ENCODE measurements at regions not wholly inside any gene's neighbourhood (a gene's known extent, or its start where the extent isn't known, plus 50 kb on each side); places are given as distances from the start of the nearest gene placed in this dataset.

DNA sequence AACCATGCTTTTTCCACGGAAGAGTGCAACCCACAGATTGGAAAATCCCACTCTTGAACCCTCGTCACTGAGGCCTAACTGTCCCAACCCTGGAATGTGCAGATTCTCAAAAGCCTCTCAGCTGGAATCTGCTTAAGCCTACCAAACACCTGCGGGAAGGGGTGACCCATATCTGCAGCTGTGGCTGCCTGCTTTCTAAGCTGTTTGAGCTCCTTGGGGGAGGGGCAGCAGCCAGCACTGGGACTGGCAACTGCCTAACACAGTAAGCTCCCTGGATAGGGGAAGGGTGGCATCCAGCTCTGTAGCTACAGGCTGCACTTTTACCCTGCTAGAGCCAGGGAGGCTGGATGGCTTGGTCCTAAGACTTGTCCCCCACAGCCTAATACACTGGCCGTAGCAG is 579.6 kb downstream of the COL12A1 start (continued):
- TF ChIP-seq, protein P1, sequence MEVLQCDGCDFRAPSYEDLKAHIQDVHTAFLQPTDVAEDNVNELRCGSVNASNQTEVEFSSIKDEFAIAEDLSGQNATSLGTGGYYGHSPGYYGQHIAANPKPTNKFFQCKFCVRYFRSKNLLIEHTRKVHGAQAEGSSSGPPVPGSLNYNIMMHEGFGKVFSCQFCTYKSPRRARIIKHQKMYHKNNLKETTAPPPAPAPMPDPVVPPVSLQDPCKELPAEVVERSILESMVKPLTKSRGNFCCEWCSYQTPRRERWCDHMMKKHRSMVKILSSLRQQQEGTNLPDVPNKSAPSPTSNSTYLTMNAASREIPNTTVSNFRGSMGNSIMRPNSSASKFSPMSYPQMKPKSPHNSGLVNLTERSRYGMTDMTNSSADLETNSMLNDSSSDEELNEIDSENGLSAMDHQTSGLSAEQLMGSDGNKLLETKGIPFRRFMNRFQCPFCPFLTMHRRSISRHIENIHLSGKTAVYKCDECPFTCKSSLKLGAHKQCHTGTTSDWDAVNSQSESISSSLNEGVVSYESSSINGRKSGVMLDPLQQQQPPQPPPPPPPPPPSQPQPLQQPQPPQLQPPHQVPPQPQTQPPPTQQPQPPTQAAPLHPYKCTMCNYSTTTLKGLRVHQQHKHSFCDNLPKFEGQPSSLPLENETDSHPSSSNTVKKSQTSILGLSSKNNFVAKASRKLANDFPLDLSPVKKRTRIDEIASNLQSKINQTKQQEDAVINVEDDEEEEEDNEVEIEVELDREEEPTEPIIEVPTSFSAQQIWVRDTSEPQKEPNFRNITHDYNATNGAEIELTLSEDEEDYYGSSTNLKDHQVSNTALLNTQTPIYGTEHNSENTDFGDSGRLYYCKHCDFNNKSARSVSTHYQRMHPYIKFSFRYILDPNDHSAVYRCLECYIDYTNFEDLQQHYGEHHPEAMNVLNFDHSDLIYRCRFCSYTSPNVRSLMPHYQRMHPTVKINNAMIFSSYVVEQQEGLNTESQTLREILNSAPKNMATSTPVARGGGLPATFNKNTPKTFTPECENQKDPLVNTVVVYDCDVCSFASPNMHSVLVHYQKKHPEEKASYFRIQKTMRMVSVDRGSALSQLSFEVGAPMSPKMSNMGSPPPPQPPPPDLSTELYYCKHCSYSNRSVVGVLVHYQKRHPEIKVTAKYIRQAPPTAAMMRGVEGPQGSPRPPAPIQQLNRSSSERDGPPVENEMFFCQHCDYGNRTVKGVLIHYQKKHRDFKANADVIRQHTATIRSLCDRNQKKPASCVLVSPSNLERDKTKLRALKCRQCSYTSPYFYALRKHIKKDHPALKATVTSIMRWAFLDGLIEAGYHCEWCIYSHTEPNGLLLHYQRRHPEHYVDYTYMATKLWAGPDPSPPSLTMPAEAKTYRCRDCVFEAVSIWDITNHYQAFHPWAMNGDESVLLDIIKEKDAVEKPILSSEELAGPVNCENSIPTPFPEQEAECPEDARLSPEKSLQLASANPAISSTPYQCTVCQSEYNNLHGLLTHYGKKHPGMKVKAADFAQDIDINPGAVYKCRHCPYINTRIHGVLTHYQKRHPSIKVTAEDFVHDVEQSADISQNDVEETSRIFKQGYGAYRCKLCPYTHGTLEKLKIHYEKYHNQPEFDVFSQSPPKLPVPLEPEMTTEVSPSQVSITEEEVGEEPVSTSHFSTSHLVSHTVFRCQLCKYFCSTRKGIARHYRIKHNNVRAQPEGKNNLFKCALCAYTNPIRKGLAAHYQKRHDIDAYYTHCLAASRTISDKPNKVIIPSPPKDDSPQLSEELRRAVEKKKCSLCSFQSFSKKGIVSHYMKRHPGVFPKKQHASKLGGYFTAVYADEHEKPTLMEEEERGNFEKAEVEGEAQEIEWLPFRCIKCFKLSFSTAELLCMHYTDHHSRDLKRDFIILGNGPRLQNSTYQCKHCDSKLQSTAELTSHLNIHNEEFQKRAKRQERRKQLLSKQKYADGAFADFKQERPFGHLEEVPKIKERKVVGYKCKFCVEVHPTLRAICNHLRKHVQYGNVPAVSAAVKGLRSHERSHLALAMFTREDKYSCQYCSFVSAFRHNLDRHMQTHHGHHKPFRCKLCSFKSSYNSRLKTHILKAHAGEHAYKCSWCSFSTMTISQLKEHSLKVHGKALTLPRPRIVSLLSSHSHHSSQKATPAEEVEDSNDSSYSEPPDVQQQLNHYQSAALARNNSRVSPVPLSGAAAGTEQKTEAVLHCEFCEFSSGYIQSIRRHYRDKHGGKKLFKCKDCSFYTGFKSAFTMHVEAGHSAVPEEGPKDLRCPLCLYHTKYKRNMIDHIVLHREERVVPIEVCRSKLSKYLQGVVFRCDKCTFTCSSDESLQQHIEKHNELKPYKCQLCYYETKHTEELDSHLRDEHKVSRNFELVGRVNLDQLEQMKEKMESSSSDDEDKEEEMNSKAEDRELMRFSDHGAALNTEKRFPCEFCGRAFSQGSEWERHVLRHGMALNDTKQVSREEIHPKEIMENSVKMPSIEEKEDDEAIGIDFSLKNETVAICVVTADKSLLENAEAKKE (CRISPR knock-in tag; IDR thresholded peaks at IDR 0.05), result no peak
- TF ChIP-seq, protein P2, sequence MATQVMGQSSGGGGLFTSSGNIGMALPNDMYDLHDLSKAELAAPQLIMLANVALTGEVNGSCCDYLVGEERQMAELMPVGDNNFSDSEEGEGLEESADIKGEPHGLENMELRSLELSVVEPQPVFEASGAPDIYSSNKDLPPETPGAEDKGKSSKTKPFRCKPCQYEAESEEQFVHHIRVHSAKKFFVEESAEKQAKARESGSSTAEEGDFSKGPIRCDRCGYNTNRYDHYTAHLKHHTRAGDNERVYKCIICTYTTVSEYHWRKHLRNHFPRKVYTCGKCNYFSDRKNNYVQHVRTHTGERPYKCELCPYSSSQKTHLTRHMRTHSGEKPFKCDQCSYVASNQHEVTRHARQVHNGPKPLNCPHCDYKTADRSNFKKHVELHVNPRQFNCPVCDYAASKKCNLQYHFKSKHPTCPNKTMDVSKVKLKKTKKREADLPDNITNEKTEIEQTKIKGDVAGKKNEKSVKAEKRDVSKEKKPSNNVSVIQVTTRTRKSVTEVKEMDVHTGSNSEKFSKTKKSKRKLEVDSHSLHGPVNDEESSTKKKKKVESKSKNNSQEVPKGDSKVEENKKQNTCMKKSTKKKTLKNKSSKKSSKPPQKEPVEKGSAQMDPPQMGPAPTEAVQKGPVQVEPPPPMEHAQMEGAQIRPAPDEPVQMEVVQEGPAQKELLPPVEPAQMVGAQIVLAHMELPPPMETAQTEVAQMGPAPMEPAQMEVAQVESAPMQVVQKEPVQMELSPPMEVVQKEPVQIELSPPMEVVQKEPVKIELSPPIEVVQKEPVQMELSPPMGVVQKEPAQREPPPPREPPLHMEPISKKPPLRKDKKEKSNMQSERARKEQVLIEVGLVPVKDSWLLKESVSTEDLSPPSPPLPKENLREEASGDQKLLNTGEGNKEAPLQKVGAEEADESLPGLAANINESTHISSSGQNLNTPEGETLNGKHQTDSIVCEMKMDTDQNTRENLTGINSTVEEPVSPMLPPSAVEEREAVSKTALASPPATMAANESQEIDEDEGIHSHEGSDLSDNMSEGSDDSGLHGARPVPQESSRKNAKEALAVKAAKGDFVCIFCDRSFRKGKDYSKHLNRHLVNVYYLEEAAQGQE (IDR thresholded peaks at IDR 0.05; ENCODE audit: unreplicated experiment), result no peak
- TF ChIP-seq, protein P3, sequence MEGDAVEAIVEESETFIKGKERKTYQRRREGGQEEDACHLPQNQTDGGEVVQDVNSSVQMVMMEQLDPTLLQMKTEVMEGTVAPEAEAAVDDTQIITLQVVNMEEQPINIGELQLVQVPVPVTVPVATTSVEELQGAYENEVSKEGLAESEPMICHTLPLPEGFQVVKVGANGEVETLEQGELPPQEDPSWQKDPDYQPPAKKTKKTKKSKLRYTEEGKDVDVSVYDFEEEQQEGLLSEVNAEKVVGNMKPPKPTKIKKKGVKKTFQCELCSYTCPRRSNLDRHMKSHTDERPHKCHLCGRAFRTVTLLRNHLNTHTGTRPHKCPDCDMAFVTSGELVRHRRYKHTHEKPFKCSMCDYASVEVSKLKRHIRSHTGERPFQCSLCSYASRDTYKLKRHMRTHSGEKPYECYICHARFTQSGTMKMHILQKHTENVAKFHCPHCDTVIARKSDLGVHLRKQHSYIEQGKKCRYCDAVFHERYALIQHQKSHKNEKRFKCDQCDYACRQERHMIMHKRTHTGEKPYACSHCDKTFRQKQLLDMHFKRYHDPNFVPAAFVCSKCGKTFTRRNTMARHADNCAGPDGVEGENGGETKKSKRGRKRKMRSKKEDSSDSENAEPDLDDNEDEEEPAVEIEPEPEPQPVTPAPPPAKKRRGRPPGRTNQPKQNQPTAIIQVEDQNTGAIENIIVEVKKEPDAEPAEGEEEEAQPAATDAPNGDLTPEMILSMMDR (conservative IDR thresholded peaks at IDR 0.05; ENCODE audit: low read depth in 2 of 2), result no peak
- TF ChIP-seq EZH2phosphoT487 (IDR thresholded peaks at IDR 0.05; ENCODE audit: unreplicated experiment), result no peak
- no peak for TF ChIP-seq POLR2AphosphoS5 (IDR thresholded peaks at IDR 0.05; ENCODE audit: low read depth)
- TF ChIP-seq, protein P4, sequence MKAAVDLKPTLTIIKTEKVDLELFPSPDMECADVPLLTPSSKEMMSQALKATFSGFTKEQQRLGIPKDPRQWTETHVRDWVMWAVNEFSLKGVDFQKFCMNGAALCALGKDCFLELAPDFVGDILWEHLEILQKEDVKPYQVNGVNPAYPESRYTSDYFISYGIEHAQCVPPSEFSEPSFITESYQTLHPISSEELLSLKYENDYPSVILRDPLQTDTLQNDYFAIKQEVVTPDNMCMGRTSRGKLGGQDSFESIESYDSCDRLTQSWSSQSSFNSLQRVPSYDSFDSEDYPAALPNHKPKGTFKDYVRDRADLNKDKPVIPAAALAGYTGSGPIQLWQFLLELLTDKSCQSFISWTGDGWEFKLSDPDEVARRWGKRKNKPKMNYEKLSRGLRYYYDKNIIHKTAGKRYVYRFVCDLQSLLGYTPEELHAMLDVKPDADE (IDR thresholded peaks at IDR 0.05), result no peak
- no peak for TF ChIP-seq STAT1 (IDR thresholded peaks at IDR 0.05; ENCODE audit: unreplicated experiment)
- TF ChIP-seq ZNF331 (CRISPR knock-in tag; IDR thresholded peaks at IDR 0.05; ENCODE audit: low read depth), result no peak
- TF ChIP-seq ZNF114 (CRISPR knock-in tag; IDR thresholded peaks at IDR 0.05), result no peak

Measured in GM23338 (cell line).